ENCODE measurements at regions not wholly inside any gene's neighbourhood (a gene's known extent, or its start where the extent isn't known, plus 50 kb on each side); places are given as distances from the start of the nearest gene placed in this dataset.

DNA sequence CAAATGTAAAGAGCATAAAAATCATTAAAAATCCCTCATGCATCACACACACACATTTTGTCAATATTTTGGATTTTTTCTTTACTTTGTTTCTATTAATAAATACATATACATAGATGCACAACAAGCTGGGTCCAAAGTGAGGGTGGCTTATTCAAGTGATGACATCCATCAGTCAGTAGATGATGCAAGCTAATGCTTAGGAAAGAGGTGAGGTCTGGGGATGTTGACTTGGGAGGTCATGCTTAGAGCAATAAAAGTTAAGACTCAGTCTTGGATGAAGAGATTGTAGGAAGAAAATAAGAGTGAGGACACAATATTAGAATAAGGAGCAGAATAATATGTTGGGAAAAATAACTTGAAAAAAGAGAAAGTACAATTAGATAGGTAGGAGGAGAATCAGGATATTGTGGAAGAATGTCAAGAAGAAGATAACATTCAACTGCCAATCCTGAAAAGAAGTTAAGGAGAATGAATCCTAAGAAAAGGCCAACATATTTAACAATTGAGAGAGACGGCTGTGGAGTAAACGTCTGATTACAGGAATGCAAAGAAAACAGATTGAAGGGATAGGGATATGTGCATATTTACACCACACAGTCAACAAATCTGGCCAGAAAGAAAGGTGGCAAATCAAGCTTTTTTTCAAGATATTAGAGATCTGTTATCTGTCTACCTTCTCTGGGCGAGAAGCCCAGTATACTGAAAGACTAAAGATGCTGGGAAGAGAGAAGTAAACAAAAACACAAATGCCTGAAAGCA lies 111.0 kb upstream of the TJP1 start:
- TF ChIP-seq, protein P1, sequence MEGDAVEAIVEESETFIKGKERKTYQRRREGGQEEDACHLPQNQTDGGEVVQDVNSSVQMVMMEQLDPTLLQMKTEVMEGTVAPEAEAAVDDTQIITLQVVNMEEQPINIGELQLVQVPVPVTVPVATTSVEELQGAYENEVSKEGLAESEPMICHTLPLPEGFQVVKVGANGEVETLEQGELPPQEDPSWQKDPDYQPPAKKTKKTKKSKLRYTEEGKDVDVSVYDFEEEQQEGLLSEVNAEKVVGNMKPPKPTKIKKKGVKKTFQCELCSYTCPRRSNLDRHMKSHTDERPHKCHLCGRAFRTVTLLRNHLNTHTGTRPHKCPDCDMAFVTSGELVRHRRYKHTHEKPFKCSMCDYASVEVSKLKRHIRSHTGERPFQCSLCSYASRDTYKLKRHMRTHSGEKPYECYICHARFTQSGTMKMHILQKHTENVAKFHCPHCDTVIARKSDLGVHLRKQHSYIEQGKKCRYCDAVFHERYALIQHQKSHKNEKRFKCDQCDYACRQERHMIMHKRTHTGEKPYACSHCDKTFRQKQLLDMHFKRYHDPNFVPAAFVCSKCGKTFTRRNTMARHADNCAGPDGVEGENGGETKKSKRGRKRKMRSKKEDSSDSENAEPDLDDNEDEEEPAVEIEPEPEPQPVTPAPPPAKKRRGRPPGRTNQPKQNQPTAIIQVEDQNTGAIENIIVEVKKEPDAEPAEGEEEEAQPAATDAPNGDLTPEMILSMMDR (IDR thresholded peaks at IDR 0.05; ENCODE audit: poor library complexity), result no peak
- TF ChIP-seq EZH2phosphoT487 (IDR thresholded peaks at IDR 0.05; ENCODE audit: low read depth, severe bottlenecking, unreplicated experiment), result no peak
- TF ChIP-seq EZH2 (IDR thresholded peaks at IDR 0.05; ENCODE audit: borderline replicate concordance), result no peak

Measured in hepatocyte (in vitro differentiated cells).